WTC11 (cell line): ENCODE measurements at regions not wholly inside any gene's neighbourhood (a gene's known extent, or its start where the extent isn't known, plus 50 kb on each side); places are given as distances from the start of the nearest gene placed in this dataset.

Source experiments
- ATAC-seq: fragments of 200-7000 bp; cut with Tn5 transposase; 2 replicates; pipeline ENCODE4 v1.10.0; 2021; ENCODE audit warnings: mild to moderate bottlenecking, moderate library complexity
- CTCF ChIA-PET: fragments of 300-600 bp; sonication (Branson Sonifier 250); formaldehyde crosslinking; loops from one replicate; lab custom pipeline; 2021; ENCODE audit warnings: antibody characterized with exemption; lab: Charles Lee
- POLR2A ChIA-PET: fragments of 350-600 bp; sonication (Branson Sonifier 250); formaldehyde crosslinking; loops from one replicate; lab custom pipeline; 2021; ENCODE audit warnings: antibody characterized with exemption; lab: Charles Lee
- DNase-seq: peaks from one replicate; pipeline ENCODE4 v3.0.0; 2021; ENCODE audit warnings: low spot score
- H3K27ac Mint-ChIP-seq: 2 replicates; pipeline ENCODE4 v1.8.0; 2021; ENCODE audit warnings: mixed read lengths
- H3K27me3 Mint-ChIP-seq: 2 replicates; pipeline ENCODE4 v1.8.0; 2021; ENCODE audit warnings: low read depth, mild to moderate bottlenecking, moderate library complexity, mixed read lengths
- H3K36me3 Mint-ChIP-seq: 2 replicates; pipeline ENCODE4 v1.8.0; 2021; ENCODE audit warnings: mixed read lengths
- H3K4me1 Mint-ChIP-seq: 2 replicates; pipeline ENCODE4 v1.8.0; 2022; ENCODE audit warnings: mixed read lengths
- H3K4me3 Mint-ChIP-seq: 2 replicates; pipeline ENCODE4 v1.8.0; 2021; ENCODE audit warnings: mild to moderate bottlenecking, moderate library complexity, mixed read lengths
- H3K9me3 Mint-ChIP-seq: 2 replicates; pipeline ENCODE4 v1.8.0; 2021; ENCODE audit warnings: mixed read lengths
- ATF1 ChIP-seq: sonication (generic); formaldehyde crosslinking; IDR thresholded peaks from 2 replicates; pipeline ENCODE4 v1.8.1; 2023; ENCODE audit warnings: mild to moderate bottlenecking, moderate library complexity, missing genetic modification reagents
- E2F5 ChIP-seq: sonication (generic); formaldehyde crosslinking; IDR thresholded peaks from 2 replicates; pipeline ENCODE4 v1.8.1; 2022; ENCODE audit warnings: mild to moderate bottlenecking, moderate library complexity, missing genetic modification reagents
- ETV6 ChIP-seq: sonication (generic); formaldehyde crosslinking; IDR thresholded peaks from 2 replicates; pipeline ENCODE4 v1.8.1; 2022; ENCODE audit warnings: mild to moderate bottlenecking, missing genetic modification reagents
- FOXJ3 ChIP-seq: sonication (generic); formaldehyde crosslinking; IDR thresholded peaks from 2 replicates; pipeline ENCODE4 v1.9.0; 2021; ENCODE audit warnings: missing genetic modification reagents, mild to moderate bottlenecking, borderline replicate concordance
- FOXK1 ChIP-seq: sonication (generic); formaldehyde crosslinking; IDR thresholded peaks from 2 replicates; pipeline ENCODE4 v1.8.0; 2022; ENCODE audit warnings: mild to moderate bottlenecking, moderate library complexity, missing genetic modification reagents
- JUN ChIP-seq: sonication (generic); formaldehyde crosslinking; IDR thresholded peaks from 2 replicates; pipeline ENCODE4 v1.8.0; 2023; ENCODE audit warnings: mild to moderate bottlenecking, missing genetic modification reagents
- NFE2L1 ChIP-seq: sonication (generic); formaldehyde crosslinking; IDR thresholded peaks from 2 replicates; pipeline ENCODE4 v1.8.1; 2023; ENCODE audit warnings: missing genetic modification reagents
- TCF7 ChIP-seq: sonication (generic); formaldehyde crosslinking; IDR thresholded peaks from 2 replicates; pipeline ENCODE4 v1.8.0; 2022; ENCODE audit warnings: mild to moderate bottlenecking, low read depth, missing genetic modification reagents, moderate library complexity
- TEAD1 ChIP-seq: sonication (generic); formaldehyde crosslinking; IDR thresholded peaks from 2 replicates; pipeline ENCODE4 v1.8.0; 2022; ENCODE audit warnings: mild to moderate bottlenecking, missing genetic modification reagents
- ZBTB21 ChIP-seq: sonication (generic); formaldehyde crosslinking; IDR thresholded peaks from 2 replicates; pipeline ENCODE4 v1.8.1; 2023; ENCODE audit warnings: mild to moderate bottlenecking, missing genetic modification reagents, borderline replicate concordance
- ZNF396 ChIP-seq: fragments of 250-450 bp; sonication (Bioruptor Pico); IDR thresholded peaks from 2 replicates; pipeline ENCODE4 v1.8.0; 2021; ENCODE audit warnings: mild to moderate bottlenecking, moderate library complexity, borderline replicate concordance
- ZNF532 ChIP-seq: fragments of 250-450 bp; sonication (Bioruptor Pico); IDR thresholded peaks from 2 replicates; pipeline ENCODE4 v1.9.0; 2021; ENCODE audit warnings: mild to moderate bottlenecking, borderline replicate concordance
- TF ChIP-seq, protein P1 (sequence below): sonication (generic); formaldehyde crosslinking; IDR thresholded peaks from 2 replicates; pipeline ENCODE4 v1.8.1; 2022; ENCODE audit warnings: mild to moderate bottlenecking, missing genetic modification reagents, moderate library complexity, borderline replicate concordance
- TF ChIP-seq, protein P2 (sequence below): sonication (generic); formaldehyde crosslinking; IDR thresholded peaks from 2 replicates; pipeline ENCODE4 v1.8.0; 2022; ENCODE audit warnings: mild to moderate bottlenecking, missing genetic modification reagents
- TF ChIP-seq, protein P3 (sequence below): sonication (generic); formaldehyde crosslinking; IDR thresholded peaks from 2 replicates; pipeline ENCODE4 v1.8.1; 2023; ENCODE audit warnings: mild to moderate bottlenecking, missing genetic modification reagents, borderline replicate concordance
- TF ChIP-seq, protein P4 (sequence below): fragments of 250-450 bp; sonication (Bioruptor Pico); IDR thresholded peaks from 2 replicates; pipeline ENCODE4 v1.8.0; 2021; ENCODE audit warnings: mild to moderate bottlenecking

DNA sequence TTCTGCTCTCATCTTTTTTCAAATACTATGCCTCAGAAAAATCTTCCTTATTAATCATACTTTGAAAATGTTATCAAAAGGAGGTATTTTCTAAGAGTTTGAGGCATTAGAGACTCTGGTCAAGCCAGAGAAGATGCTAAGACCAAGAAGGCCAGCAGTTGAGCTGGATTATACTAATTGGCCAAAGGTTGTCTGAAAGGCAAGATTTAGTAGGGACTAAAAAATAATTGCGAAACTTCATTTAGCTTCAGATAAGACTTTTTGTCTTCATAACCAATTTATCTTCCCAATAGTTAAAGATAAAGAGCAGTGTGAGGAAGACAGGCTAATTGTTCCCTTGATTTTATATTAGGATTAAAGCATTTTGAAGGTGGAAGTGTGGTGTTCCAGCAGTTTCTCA lies 1412.4 kb upstream of the PCDH7 start:
- POLR2A ChIA-PET: no interaction called here
- no peak overlapping the region for H3K27ac Mint-ChIP-seq
- no peak for ATAC-seq

DNA sequence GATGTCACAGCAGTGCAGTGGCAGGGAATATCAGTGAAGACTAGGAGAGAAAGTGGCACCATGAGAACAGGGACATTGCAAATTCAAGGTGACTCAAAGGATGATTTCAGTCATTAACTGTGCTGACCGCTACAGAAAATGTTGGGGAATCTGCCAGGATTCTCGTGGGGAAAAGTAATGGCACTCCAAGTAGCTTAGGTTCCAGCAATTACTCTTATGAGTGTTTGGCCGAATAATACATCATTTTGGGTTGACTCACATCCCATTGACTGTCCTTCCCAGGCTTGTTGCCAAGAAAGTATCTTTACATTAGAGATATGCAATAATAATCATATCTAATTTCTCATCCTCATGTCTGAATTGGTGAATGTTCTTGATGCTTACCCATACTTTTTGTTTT lies 1411.1 kb upstream of the PCDH7 start:
- Mint-ChIP-seq H3K36me3 (no peaks in the 10 kb centered on the region), H3K4me3 (no peak overlapping the region), H3K27ac (no peak overlapping the region), H3K4me1 (peaks cover 3% of the 10 kb centered on the region), H3K27me3 (no peaks in the 10 kb centered on the region), H3K9me3 (no peaks in the 10 kb centered on the region)
- ChIA-PET CTCF (no interaction called here), POLR2A (no interaction called here)
- DNase-seq (no peak), ATAC-seq (no peak)
- TF ChIP-seq, protein P1, sequence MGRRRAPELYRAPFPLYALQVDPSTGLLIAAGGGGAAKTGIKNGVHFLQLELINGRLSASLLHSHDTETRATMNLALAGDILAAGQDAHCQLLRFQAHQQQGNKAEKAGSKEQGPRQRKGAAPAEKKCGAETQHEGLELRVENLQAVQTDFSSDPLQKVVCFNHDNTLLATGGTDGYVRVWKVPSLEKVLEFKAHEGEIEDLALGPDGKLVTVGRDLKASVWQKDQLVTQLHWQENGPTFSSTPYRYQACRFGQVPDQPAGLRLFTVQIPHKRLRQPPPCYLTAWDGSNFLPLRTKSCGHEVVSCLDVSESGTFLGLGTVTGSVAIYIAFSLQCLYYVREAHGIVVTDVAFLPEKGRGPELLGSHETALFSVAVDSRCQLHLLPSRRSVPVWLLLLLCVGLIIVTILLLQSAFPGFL (CRISPR knock-in tag): no peak
- TF ChIP-seq FOXK1: no peak
- TF ChIP-seq ZNF532: no peak
- no peak for TF ChIP-seq TCF7 (CRISPR knock-in tag)
- no peak for TF ChIP-seq ZNF396 (CRISPR knock-in tag)
- TF ChIP-seq FOXJ3: no peak
- no peak for TF ChIP-seq E2F5 (CRISPR knock-in tag)

More for the DNA sequence above, 1412.4 kb upstream of the PCDH7 start:
- H3K4me3 Mint-ChIP-seq: no peak overlapping the region
- CTCF ChIA-PET: no interaction called here
- H3K27me3 Mint-ChIP-seq: no peaks in the 10 kb centered on the region
- peaks cover 6% of the 10 kb centered on the region for H3K4me1 Mint-ChIP-seq
- TF ChIP-seq ZNF396 (CRISPR knock-in tag) (no peak), TEAD1 (CRISPR knock-in tag) (no peak), ETV6 (CRISPR knock-in tag) (no peak), ATF1 (no peak), NFE2L1 (CRISPR knock-in tag) (no peak)
- TF ChIP-seq, protein P2, sequence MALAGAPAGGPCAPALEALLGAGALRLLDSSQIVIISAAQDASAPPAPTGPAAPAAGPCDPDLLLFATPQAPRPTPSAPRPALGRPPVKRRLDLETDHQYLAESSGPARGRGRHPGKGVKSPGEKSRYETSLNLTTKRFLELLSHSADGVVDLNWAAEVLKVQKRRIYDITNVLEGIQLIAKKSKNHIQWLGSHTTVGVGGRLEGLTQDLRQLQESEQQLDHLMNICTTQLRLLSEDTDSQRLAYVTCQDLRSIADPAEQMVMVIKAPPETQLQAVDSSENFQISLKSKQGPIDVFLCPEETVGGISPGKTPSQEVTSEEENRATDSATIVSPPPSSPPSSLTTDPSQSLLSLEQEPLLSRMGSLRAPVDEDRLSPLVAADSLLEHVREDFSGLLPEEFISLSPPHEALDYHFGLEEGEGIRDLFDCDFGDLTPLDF (CRISPR knock-in tag): no peak
- no peaks in the 10 kb centered on the region for H3K9me3 Mint-ChIP-seq
- H3K36me3 Mint-ChIP-seq: no peaks in the 10 kb centered on the region
- DNase-seq: no peak

GRCh38 chr4:29310252-29310651 lies 1409.9 kb upstream of the PCDH7 start:
- ChIA-PET POLR2A (no interaction called here), CTCF (no interaction called here)
- H3K36me3 Mint-ChIP-seq: no peaks in the 10 kb centered on the region
- H3K27ac Mint-ChIP-seq: no peak overlapping the region
- H3K4me1 Mint-ChIP-seq: no peaks in the 10 kb centered on the region; the same call in 1 of the 2 replicates
- H3K4me3 Mint-ChIP-seq: no peak overlapping the region
- no peaks in the 10 kb centered on the region for H3K9me3 Mint-ChIP-seq
- ATAC-seq: no peak
- no peak for DNase-seq
- H3K27me3 Mint-ChIP-seq: no peaks in the 10 kb centered on the region
- no peak for TF ChIP-seq ZBTB21 (CRISPR knock-in tag)
- TF ChIP-seq, protein P1 (CRISPR knock-in tag): no peak
- TF ChIP-seq, protein P3, sequence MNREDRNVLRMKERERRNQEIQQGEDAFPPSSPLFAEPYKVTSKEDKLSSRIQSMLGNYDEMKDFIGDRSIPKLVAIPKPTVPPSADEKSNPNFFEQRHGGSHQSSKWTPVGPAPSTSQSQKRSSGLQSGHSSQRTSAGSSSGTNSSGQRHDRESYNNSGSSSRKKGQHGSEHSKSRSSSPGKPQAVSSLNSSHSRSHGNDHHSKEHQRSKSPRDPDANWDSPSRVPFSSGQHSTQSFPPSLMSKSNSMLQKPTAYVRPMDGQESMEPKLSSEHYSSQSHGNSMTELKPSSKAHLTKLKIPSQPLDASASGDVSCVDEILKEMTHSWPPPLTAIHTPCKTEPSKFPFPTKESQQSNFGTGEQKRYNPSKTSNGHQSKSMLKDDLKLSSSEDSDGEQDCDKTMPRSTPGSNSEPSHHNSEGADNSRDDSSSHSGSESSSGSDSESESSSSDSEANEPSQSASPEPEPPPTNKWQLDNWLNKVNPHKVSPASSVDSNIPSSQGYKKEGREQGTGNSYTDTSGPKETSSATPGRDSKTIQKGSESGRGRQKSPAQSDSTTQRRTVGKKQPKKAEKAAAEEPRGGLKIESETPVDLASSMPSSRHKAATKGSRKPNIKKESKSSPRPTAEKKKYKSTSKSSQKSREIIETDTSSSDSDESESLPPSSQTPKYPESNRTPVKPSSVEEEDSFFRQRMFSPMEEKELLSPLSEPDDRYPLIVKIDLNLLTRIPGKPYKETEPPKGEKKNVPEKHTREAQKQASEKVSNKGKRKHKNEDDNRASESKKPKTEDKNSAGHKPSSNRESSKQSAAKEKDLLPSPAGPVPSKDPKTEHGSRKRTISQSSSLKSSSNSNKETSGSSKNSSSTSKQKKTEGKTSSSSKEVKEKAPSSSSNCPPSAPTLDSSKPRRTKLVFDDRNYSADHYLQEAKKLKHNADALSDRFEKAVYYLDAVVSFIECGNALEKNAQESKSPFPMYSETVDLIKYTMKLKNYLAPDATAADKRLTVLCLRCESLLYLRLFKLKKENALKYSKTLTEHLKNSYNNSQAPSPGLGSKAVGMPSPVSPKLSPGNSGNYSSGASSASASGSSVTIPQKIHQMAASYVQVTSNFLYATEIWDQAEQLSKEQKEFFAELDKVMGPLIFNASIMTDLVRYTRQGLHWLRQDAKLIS (CRISPR knock-in tag): no peak
- TF ChIP-seq, protein P4, sequence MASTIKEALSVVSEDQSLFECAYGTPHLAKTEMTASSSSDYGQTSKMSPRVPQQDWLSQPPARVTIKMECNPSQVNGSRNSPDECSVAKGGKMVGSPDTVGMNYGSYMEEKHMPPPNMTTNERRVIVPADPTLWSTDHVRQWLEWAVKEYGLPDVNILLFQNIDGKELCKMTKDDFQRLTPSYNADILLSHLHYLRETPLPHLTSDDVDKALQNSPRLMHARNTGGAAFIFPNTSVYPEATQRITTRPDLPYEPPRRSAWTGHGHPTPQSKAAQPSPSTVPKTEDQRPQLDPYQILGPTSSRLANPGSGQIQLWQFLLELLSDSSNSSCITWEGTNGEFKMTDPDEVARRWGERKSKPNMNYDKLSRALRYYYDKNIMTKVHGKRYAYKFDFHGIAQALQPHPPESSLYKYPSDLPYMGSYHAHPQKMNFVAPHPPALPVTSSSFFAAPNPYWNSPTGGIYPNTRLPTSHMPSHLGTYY (CRISPR knock-in tag): no peak
- no peak for TF ChIP-seq JUN (CRISPR knock-in tag)
